Hepatocyte (in vitro differentiated cells): ENCODE measurements at regions not wholly inside any gene's neighbourhood (a gene's known extent, or its start where the extent isn't known, plus 50 kb on each side); places are given as distances from the start of the nearest gene placed in this dataset.

Source experiments
- DNase-seq: peaks from one replicate; pipeline ENCODE4 v3.0.0-alpha.2; 2016; ENCODE audit warnings: low spot score
- H2AFZ ChIP-seq: fragments of 200-600 bp; sonication (generic); 2 replicates; pipeline ENCODE4 v1.6.0; 2016; ENCODE audit warnings: antibody characterized with exemption, mild to moderate bottlenecking
- H3K27ac ChIP-seq: fragments of 200-600 bp; sonication (generic); 2 replicates; pipeline ENCODE4 v1.5.1; 2016; ENCODE audit warnings: mild to moderate bottlenecking
- H3K27me3 ChIP-seq: fragments of 200-600 bp; sonication (generic); 2 replicates; pipeline ENCODE4 v1.6.1; 2016
- H3K36me3 ChIP-seq: fragments of 200-600 bp; sonication (generic); replicated peaks from 2 replicates; pipeline ENCODE4 v1.5.1; 2016; ENCODE audit warnings: low read depth; ENCODE audit not compliant: insufficient read depth
- H3K4me1 ChIP-seq: fragments of 200-600 bp; sonication (generic); 2 replicates; pipeline ENCODE4 v1.5.1; 2016; ENCODE audit warnings: mild to moderate bottlenecking, moderate library complexity; ENCODE audit not compliant: insufficient read depth
- H3K4me2 ChIP-seq: fragments of 200-600 bp; sonication (generic); 2 replicates; pipeline ENCODE4 v1.6.0; 2016
- H3K4me3 ChIP-seq: fragments of 200-600 bp; sonication (generic); 2 replicates; pipeline ENCODE4 v1.5.1; 2016; ENCODE audit warnings: mild to moderate bottlenecking
- H3K79me2 ChIP-seq: fragments of 200-600 bp; sonication (generic); 2 replicates; pipeline ENCODE4 v1.6.0; 2017; ENCODE audit warnings: mild to moderate bottlenecking
- H3K9me2 ChIP-seq: fragments of 200-600 bp; sonication (generic); replicated peaks from 2 replicates; pipeline ENCODE4 v1.6.0; 2017; ENCODE audit warnings: mild to moderate bottlenecking; ENCODE audit not compliant: insufficient read depth
- H3K9me3 ChIP-seq: fragments of 200-600 bp; sonication (generic); 2 replicates; pipeline ENCODE4 v1.5.1; 2016; ENCODE audit warnings: low read depth, mild to moderate bottlenecking
- H4K20me1 ChIP-seq: fragments of 200-600 bp; sonication (generic); 2 replicates; pipeline ENCODE4 v1.6.0; 2016; ENCODE audit warnings: mild to moderate bottlenecking; ENCODE audit not compliant: insufficient read depth, poor library complexity, severe bottlenecking
- EZH2 ChIP-seq: fragments of 200-600 bp; sonication (generic); IDR thresholded peaks from 2 replicates; pipeline ENCODE4 v1.6.1; 2016; ENCODE audit warnings: antibody characterized with exemption, mild to moderate bottlenecking, borderline replicate concordance
- EZH2phosphoT487 ChIP-seq: fragments of 200-600 bp; sonication (generic); IDR thresholded peaks from one replicate; pipeline ENCODE4 v1.6.1; 2018; ENCODE audit warnings: antibody characterized with exemption, mild to moderate bottlenecking, low read depth, moderate library complexity; ENCODE audit not compliant: unreplicated experiment, severe bottlenecking
- WGBS: methylation state at CpG from one replicate; pipeline ENCODE4 v1.1.6; 2016; ENCODE audit warnings: low lambda C conversion rate; ENCODE audit errors: missing lambda C conversion rate; 5-methylcytosine and 5-hydroxymethylcytosine counted together
- TF ChIP-seq, protein P1 (sequence below): fragments of 200-600 bp; sonication (generic); IDR thresholded peaks from 2 replicates; pipeline ENCODE4 v1.5.1; 2016; ENCODE audit warnings: antibody characterized with exemption, mild to moderate bottlenecking; ENCODE audit not compliant: poor library complexity

DNA sequence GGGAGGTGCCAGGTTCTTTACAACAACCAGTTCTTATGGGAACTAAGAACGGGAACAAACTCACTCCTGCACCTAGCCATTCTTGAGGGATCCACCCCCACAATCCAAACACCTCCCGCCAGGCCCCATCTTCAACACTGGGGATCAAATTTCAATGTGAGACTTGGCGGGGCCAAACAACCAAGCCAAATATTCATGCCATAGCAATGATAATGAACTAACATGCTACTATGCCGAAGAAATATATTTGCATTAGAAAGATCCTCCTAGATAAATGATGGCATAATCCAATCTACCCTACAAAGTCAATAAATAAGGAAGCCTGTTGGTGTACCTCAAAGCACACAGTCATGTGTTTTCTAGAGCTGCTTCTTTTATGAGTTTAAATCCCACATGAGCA lies 57.6 kb downstream of the CCDC71L start:
- no peaks in the 10 kb centered on the region for H3K27me3 ChIP-seq
- no peak overlapping the region for H3K4me2 ChIP-seq
- H4K20me1 ChIP-seq, result no peaks in the 10 kb centered on the region
- H3K36me3 ChIP-seq, result no peaks in the 10 kb centered on the region
- H3K27ac ChIP-seq, result no peak overlapping the region
- no peak overlapping the region for H2AFZ ChIP-seq
- TF ChIP-seq, protein P1, sequence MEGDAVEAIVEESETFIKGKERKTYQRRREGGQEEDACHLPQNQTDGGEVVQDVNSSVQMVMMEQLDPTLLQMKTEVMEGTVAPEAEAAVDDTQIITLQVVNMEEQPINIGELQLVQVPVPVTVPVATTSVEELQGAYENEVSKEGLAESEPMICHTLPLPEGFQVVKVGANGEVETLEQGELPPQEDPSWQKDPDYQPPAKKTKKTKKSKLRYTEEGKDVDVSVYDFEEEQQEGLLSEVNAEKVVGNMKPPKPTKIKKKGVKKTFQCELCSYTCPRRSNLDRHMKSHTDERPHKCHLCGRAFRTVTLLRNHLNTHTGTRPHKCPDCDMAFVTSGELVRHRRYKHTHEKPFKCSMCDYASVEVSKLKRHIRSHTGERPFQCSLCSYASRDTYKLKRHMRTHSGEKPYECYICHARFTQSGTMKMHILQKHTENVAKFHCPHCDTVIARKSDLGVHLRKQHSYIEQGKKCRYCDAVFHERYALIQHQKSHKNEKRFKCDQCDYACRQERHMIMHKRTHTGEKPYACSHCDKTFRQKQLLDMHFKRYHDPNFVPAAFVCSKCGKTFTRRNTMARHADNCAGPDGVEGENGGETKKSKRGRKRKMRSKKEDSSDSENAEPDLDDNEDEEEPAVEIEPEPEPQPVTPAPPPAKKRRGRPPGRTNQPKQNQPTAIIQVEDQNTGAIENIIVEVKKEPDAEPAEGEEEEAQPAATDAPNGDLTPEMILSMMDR, result no peak
- no peak for TF ChIP-seq EZH2phosphoT487
- TF ChIP-seq EZH2, result no peak
- no peaks in the 10 kb centered on the region for H3K9me2 ChIP-seq
- H3K4me1 ChIP-seq, result peaks cover 7% of the 10 kb centered on the region
- 85% methylated on average over 4 of the region's 4 CpGs for WGBS
- H3K4me3 ChIP-seq, result no peak overlapping the region
- H3K9me3 ChIP-seq, result no peaks in the 10 kb centered on the region
- DNase-seq, result no peak
- H3K79me2 ChIP-seq, result no peaks in the 10 kb centered on the region

DNA sequence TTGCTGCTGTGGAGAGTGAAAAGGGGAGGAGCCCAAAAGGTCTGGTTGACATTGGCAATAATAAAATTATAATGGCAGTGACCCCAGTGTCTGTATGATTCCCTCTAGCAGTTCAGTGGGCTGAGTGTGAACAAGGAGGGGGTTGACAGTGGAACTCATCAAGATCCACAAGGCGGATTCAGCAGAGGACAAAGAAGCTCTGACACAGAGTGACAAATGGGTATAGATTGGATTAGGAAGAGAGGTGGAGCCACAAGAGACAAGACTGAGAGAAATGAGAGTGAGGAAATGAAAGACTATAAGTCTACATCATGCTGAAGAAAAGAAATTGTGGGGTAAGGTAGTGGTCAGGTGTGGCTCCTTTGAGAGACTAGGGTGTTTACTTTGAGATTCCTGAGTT lies 58.9 kb downstream of the CCDC71L start:
- Histone ChIP-seq H3K4me2 (no peak overlapping the region), H3K4me3 (no peak overlapping the region), H3K36me3 (no peaks in the 10 kb centered on the region), H3K79me2 (no peaks in the 10 kb centered on the region), H3K9me3 (no peaks in the 10 kb centered on the region), H3K27ac (no peak overlapping the region), H3K4me1 (no peaks in the 10 kb centered on the region), H3K27me3 (no peaks in the 10 kb centered on the region), H4K20me1 (no peaks in the 10 kb centered on the region), H2AFZ (no peak overlapping the region), H3K9me2 (no peaks in the 10 kb centered on the region)
- DNase-seq, result no peak
- no peak for TF ChIP-seq EZH2phosphoT487
- TF ChIP-seq, protein P1, result no peak
- TF ChIP-seq EZH2, result no peak
- 90% methylated on average over 1 of the region's 1 CpG for WGBS

DNA sequence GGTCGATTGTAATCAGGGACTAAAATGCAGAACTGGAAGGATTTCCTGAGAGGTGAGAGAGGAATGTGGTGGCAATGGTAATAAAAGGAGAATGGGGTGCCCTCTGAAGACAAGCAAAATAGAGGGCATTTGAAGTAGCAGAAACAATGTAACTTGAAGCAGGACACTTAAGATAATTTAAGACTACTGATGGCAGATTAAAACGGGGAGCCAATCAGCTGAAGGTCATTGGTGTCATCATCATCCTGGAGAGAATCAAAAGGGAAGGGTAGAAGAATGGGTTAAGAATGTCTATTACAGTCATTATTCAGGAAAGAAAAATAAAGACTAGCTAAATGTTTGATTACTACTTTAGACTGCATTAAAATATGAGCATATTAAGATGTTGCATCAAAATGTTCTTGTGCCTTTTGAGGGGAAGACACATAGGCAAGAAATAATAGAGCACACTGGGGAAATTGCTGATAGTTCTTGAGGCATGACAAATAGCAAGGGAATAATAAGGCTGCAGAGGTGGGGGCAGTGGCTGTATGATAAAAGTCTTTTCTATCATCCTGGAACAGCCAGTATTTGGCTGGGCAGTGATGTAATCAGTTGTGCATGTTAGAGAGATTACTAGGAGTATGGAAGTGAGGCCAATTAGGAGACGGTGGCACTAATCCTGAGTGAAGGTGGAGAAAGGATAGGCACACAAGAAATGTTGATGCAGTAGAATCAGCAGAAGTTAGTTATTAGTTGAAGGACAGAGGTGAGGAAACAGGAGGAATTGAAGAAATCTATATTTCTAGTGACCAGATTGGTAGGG lies 60.2 kb downstream of the CCDC71L start:
- TF ChIP-seq, protein P1, result no peak
- TF ChIP-seq EZH2 (no peak), EZH2phosphoT487 (no peak)
- no peaks in the 10 kb centered on the region for H3K79me2 ChIP-seq
- H3K4me2 ChIP-seq, result no peak overlapping the region
- no peak overlapping the region for H2AFZ ChIP-seq
- no peaks in the 10 kb centered on the region for H3K9me3 ChIP-seq
- no peaks in the 10 kb centered on the region for H3K4me1 ChIP-seq
- no peaks in the 10 kb centered on the region for H3K27me3 ChIP-seq
- H3K9me2 ChIP-seq, result no peaks in the 10 kb centered on the region
- no peaks in the 10 kb centered on the region for H3K36me3 ChIP-seq
- 73% methylated on average over 3 of the region's 3 CpGs for WGBS
- DNase-seq, result no peak
- H4K20me1 ChIP-seq, result no peaks in the 10 kb centered on the region
- H3K27ac ChIP-seq, result no peak overlapping the region
- no peak overlapping the region for H3K4me3 ChIP-seq
